ENCODE measurements at regions not wholly inside any gene's neighbourhood (a gene's known extent, or its start where the extent isn't known, plus 50 kb on each side); places are given as distances from the start of the nearest gene placed in this dataset.

- in situ Hi-C loops (cut with MboI; ENCODE audit: low pct_ligation_motif_present in 1 of 4, low pct_unique_long_range_greater_than_20kb in 1 of 4, low sequenced_read_pairs in 3 of 4) (no loop called here), intact Hi-C loops (cut with DNase I; ENCODE audit: low total_unique reads) (no loop called here)
- DNase-seq = no peak
- Histone ChIP-seq H3K9me3 (no peaks in the 10 kb centered on the region), H3K27ac (no peak overlapping the region), H3K27me3 (no peaks in the 10 kb centered on the region), H3K4me3 (no peak overlapping the region), H3K4me1 (no peaks in the 10 kb centered on the region), H3K36me3 (no peaks in the 10 kb centered on the region)
- TF ChIP-seq EP300 (IDR thresholded peaks at IDR 0.05; ENCODE audit: low read depth) = no peak
- TF ChIP-seq CTCF (IDR thresholded peaks at IDR 0.05) = no peak
- no peak for TF ChIP-seq POLR2A (IDR thresholded peaks at IDR 0.05)
- TF ChIP-seq POLR2AphosphoS5 (IDR thresholded peaks at IDR 0.05) = no peak
- WGBS, 2 donors (ENCODE audit: low coverage in 1 of 2) = 62% methylated on average over 4 of the region's 4 CpGs; no CpG with 5 or more reads in 1 of the 2 donors
Measured at GRCh38 chr18:26634631-26635030, 86.3 kb upstream of the KCTD1 start.

- WGBS, 2 donors (ENCODE audit: low coverage in 1 of 2) = 0 to 55% methylated on average over 1 of the region's 1 CpG
- H3K4me3 ChIP-seq = no peak overlapping the region
- no peak for DNase-seq
- H3K9me3 ChIP-seq = no peaks in the 10 kb centered on the region
- in situ Hi-C loops (cut with MboI; ENCODE audit: low pct_ligation_motif_present in 1 of 4, low pct_unique_long_range_greater_than_20kb in 1 of 4, low sequenced_read_pairs in 3 of 4) (no loop called here), intact Hi-C loops (cut with DNase I; ENCODE audit: low total_unique reads) (no loop called here)
- no peaks in the 10 kb centered on the region for H3K4me1 ChIP-seq
- no peaks in the 10 kb centered on the region for H3K36me3 ChIP-seq
- H3K27ac ChIP-seq = no peak overlapping the region
- H3K27me3 ChIP-seq = no peaks in the 10 kb centered on the region
- no peak for TF ChIP-seq EP300 (IDR thresholded peaks at IDR 0.05; ENCODE audit: low read depth)
- TF ChIP-seq POLR2AphosphoS5 (IDR thresholded peaks at IDR 0.05) = no peak
- TF ChIP-seq POLR2A (IDR thresholded peaks at IDR 0.05) = no peak
- TF ChIP-seq CTCF (IDR thresholded peaks at IDR 0.05) = no peak
Measured at GRCh38 chr18:26631135-26631534, 82.8 kb upstream of the KCTD1 start.

GRCh38 chr18:26630596-26630995 is 82.2 kb upstream of the KCTD1 start:
- no peak overlapping the region for H3K27ac ChIP-seq
- intact Hi-C loops (cut with DNase I; ENCODE audit: low total_unique reads) = no loop called here
- 79 to 85% methylated on average over 3 to 4 of the region's 4 CpGs for WGBS, 2 donors (ENCODE audit: low coverage in 1 of 2)
- no peaks in the 10 kb centered on the region for H3K9me3 ChIP-seq
- in situ Hi-C loops (cut with MboI; ENCODE audit: low pct_ligation_motif_present in 1 of 4, low pct_unique_long_range_greater_than_20kb in 1 of 4, low sequenced_read_pairs in 3 of 4) = no loop called here
- H3K27me3 ChIP-seq = no peaks in the 10 kb centered on the region
- no peaks in the 10 kb centered on the region for H3K4me1 ChIP-seq
- no peak for DNase-seq
- no peak overlapping the region for H3K4me3 ChIP-seq
- TF ChIP-seq POLR2A (IDR thresholded peaks at IDR 0.05) (no peak), POLR2AphosphoS5 (IDR thresholded peaks at IDR 0.05) (no peak), CTCF (IDR thresholded peaks at IDR 0.05) (no peak), EP300 (IDR thresholded peaks at IDR 0.05; ENCODE audit: low read depth) (no peak)
- no peaks in the 10 kb centered on the region for H3K36me3 ChIP-seq

- TF ChIP-seq CTCF (IDR thresholded peaks at IDR 0.05) = no peak
- TF ChIP-seq EP300 (IDR thresholded peaks at IDR 0.05; ENCODE audit: low read depth) = no peak
- TF ChIP-seq POLR2A (IDR thresholded peaks at IDR 0.05) = no peak
- no peak for TF ChIP-seq POLR2AphosphoS5 (IDR thresholded peaks at IDR 0.05)
- no peak overlapping the region for H3K27ac ChIP-seq
- in situ Hi-C loops (cut with MboI; ENCODE audit: low pct_ligation_motif_present in 1 of 4, low pct_unique_long_range_greater_than_20kb in 1 of 4, low sequenced_read_pairs in 3 of 4) (no loop called here), intact Hi-C loops (cut with DNase I; ENCODE audit: low total_unique reads) (no loop called here)
- no peaks in the 10 kb centered on the region for H3K4me1 ChIP-seq
- no peaks in the 10 kb centered on the region for H3K36me3 ChIP-seq
- H3K9me3 ChIP-seq = no peaks in the 10 kb centered on the region
- H3K4me3 ChIP-seq = no peak overlapping the region
- H3K27me3 ChIP-seq = no peaks in the 10 kb centered on the region
- no peak for DNase-seq
Measured at GRCh38 chr18:26628017-26628416, 79.7 kb upstream of the KCTD1 start.
